GM19238 (cell line): ENCODE measurements at regions not wholly inside any gene's neighbourhood (a gene's known extent, or its start where the extent isn't known, plus 50 kb on each side); places are given as distances from the start of the nearest gene placed in this dataset.

Experiments used
- DNase-seq: peaks from one replicate; pipeline ENCODE4 v3.0.0; 2011; ENCODE audit warnings: low spot score; ENCODE audit not compliant: insufficient read length

DNA sequence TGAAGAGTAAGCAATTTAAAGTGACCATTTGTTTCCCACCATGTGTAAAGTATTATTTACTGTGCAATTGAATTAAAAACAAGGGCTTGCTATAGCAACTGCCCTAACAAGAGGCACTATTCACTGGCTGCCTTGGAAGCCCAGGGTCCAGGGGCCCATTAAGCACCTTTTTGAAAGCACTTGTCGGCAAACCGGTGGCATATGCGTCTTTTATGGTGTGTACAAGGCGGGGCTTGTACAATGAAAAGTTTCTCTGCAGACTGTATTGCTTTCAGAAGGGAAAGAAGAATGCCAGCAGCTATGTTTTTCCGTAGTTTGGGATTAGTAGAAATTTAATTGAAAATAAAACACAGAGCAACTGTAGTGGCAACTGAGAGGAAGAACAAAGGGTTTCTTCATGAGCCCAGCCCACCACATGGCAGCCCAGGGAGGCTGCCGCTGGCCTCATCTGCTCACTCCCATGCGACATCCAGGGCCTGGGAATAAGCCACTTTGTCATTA, 279.5 kb upstream of the PARD3B start:
- DNase-seq = no peak

- no peak for DNase-seq
Measured at GRCh38 chr2:204268458-204268857, 276.8 kb upstream of the PARD3B start.

DNA sequence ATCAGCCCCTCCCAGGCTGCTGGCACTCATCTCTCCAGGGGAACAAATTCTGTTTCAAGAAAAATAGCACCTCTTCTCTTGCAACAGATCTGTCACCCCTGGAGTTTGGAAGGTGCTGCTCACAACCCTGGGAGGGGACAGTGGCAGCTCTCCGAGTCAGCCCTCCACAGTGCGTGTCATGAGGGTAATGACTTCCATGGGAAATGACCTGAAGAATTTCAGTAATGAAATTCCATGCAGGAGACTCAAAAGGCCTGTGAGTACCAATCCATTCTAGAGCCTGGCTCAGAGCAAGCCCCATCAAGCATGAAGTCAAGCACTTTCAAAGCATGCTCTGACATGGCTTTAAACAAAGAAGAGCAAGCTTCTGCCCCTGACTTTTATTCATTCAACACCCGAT, 276.3 kb upstream of the PARD3B start:
- DNase-seq = no peak

DNA sequence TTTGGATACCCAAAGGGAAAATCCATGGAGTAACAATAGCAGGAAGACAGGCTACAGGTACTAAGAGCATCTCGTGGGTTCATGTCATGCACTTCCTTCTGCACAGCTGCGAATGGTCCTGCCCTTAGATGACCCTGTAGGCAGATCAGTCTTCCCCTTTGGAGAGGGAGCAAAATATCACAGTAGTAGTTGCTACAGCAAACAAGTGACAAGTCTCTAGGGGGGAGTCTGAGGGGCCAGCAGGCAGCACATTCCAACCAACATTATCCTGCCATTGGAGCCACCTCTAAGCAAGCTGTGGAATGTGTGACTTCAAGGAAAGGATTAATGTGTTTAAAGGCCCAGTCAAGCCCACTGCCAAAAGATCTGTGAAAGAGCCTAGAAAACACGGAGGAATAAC, 273.2 kb upstream of the PARD3B start:
- no peak for DNase-seq

DNA sequence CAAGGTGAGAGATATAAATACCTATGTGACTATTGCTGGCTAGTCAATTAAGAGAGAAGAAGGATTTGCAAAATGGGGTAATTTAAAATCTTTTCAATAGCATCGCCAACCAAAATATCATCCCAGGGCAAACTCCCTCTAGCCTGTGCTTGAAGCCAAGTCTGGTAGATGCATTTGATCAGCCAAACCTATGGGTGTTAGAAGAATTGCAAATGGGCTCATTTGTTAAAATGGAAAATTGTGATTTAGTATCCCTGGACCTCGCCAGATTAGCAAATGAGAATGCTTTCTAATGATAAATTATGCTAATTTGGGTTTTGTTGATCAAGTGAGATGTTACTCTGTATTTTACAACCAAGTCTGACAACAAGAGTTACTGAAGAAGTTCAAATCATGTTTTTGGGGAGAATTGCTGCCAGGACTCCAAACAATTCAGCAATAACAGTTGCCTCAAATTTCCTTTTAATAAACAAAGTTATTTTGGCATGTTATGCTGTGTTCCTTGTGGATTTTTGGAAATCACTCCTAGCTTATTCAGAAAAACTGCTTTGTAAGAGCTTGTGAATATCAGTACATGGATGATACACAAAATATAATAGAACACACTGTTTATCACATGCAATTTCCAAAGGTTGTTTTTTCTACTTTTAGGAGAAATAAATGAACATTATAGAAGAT, 272.5 kb upstream of the PARD3B start:
- DNase-seq = no peak

DNA sequence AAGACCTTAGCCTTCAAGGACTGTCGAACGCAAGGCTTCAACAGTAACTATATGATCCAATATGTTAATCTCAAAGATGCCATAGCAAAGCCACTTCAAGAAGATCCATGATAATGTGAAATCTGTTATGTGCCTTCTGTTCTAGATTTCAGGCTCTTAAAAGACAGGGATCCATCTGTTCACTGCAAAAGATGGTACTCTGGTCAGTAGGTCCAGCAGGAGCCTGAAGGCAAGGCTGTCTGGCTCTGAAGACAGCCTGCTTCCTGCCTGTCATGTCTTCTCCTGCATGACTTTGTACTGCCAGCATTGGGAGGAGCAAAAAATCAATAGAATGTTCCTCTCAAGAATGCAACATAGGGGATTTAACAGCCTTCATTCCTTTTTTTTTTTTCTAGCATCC, 270.8 kb upstream of the PARD3B start:
- DNase-seq = no peak

- no peak for DNase-seq
Measured at GRCh38 chr2:204274991-204275390, 270.3 kb upstream of the PARD3B start.

DNA sequence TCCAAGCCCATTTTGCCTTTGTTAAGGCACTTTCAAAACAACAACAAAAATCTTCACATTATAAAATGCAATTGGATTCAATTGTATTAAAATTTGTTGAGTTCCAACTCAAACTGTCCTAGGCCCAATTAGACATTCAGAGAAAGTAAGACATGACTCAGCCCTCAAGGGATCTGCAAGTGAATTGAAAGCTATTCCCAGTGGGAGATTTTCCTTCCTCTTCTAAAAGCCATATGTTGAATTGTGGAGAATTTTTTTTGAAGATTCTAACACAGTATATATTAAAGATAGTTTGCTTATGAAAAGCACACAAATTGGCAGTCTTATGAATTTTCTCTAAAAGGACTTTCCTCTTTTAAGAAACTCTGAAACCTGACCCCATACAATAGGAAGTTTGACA, 268.0 kb upstream of the PARD3B start:
- no peak for DNase-seq

- DNase-seq = no peak
Measured at GRCh38 chr2:204278454-204278853, 266.8 kb upstream of the PARD3B start.

- DNase-seq = no peak
Measured at GRCh38 chr2:204279819-204280218, 265.5 kb upstream of the PARD3B start.

- DNase-seq = no peak
Measured at GRCh38 chr2:204280262-204280668, 265.0 kb upstream of the PARD3B start.

DNA sequence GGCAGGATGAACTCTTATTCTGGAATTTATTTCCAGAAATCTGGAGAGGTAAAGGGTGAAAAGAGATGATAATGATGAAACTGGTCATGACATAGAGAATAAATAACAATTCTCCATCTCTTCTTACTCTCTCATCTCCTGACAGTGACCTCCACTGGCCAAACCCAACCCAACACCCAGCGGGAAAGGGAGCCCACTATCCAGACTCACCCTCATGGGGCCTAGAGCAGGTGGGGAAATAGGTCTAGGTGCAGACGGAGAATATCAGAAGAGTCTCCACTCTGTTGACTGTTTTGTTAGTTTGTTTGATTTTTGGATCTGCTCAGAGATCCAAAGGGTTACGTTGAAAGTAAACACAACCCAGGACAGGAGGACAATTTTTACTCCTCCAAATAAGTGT, 263.2 kb upstream of the PARD3B start:
- DNase-seq = no peak

- no peak for DNase-seq
Measured at GRCh38 chr2:204282525-204282924, 262.8 kb upstream of the PARD3B start.

DNA sequence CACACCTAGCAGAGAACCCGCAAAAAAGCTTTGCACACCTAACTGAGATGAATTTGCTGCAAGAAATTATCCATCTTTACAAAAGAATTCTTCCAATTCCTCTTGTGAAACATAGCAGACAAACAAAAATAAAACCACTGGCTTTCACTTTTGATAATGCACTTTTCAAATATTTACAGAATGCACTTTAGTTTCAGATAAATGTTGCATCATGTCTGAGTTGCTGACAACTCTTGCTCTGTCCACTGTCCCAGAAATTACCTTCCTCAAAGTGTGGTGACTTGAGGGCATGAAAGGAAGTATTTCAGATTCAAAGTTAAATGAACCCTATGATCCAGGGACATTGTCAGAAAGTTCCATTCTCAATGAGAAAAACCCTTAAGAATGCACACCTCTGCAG, 256.2 kb upstream of the PARD3B start:
- no peak for DNase-seq

DNA sequence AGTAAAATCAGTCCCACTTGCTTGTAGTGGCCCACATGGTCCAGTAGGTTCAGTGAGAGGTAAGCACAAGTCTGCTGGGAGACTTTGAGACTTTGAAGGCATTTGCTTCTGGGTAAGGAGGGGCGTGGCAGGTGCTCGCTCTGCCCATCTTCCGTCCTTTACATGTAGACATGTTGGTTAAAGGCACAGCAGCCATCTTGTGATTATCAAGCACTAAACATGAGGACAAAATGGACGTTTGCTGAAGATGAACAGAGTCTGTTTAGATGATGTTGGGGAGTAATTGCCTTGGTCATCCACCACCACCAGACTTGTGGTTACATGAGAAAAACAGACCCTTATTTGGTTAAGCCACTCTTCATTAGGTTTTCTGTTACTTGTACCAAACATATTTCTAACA, 252.8 kb upstream of the PARD3B start:
- no peak for DNase-seq

- DNase-seq = no peak
Measured at GRCh38 chr2:204293884-204294747, 251.2 kb upstream of the PARD3B start.

DNA sequence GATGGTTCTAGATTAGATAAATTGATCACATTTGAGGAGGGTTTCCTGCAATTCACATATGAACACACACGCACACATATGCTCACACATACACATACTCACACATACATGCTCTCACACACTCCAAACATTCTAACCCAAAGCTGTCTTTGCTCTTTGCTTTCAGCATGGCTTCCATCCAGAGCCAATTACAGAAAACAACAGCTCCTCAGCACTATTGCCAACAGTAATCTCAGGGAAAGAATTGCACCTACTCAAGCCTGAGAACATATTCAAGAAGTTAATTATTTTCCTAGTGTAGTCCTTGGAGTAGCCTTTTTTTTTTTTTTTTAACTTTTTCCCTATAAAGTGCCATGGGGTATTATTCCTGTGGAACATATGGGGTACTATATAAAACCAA, 246.9 kb upstream of the PARD3B start:
- no peak for DNase-seq

DNA sequence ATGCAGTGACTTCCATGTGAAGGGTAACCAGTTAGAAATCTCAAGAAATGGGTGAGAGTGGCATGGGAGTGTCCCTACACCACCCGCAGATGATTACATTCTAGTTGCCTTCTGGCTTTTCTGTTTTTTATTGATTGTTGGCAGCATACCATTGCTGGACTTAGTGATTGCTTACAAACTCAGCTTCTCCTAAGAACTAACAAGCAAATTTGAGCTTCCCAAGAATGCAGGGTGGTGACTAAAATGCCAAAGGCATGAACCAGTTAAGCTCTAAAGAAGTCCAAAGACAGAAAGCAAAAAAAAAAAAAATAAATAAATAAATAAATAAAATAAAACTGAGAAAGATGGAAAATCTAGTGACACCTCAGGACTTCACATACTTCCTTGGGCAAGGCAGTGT, 245.5 kb upstream of the PARD3B start:
- DNase-seq = no peak

GRCh38 chr2:204306667-204307066, 238.6 kb upstream of the PARD3B start:
- no peak for DNase-seq

DNA sequence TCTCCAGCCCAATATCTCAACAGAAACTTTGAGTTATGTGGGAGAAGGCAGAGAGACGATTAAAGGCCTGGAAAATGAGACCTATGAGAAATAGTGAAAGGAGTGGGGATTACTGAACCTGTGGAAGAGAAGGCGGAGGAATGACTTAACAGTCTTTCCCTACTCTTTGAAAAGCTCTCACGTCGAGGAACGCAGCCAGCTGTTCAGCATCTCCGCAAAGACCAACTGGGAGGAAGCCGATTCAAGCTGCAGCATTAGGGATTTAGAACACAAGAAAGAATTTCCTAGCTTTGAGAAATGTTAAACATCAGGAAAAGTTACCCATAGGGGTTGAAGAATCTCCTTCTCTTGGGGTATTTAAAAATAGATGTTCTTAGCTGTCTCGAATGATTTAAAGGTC, 233.2 kb upstream of the PARD3B start:
- DNase-seq = no peak

- DNase-seq = no peak
Measured at GRCh38 chr2:204313256-204313655, 232.0 kb upstream of the PARD3B start.

- no peak for DNase-seq
Measured at GRCh38 chr2:204315236-204315662, 230.0 kb upstream of the PARD3B start.

GRCh38 chr2:204317640-204318039, 227.6 kb upstream of the PARD3B start:
- DNase-seq = no peak
